Adrenal gland (tissue), 9 donors: ENCODE measurements at regions not wholly inside any gene's neighbourhood (a gene's known extent, or its start where the extent isn't known, plus 50 kb on each side); places are given as distances from the start of the nearest gene placed in this dataset.
"Not testable (repeated sequence)": the region's sequence is repeated elsewhere in the genome, so short reads cannot be mapped to it uniquely, and the experiment has no call there.

Source experiments
- DNase-seq, 7 donors: peaks; one replicate each; pipeline ENCODE4 v3.0.0-alpha.2; 2019 to 2020
- H3K27ac ChIP-seq, 5 donors: fragments of 200-600 bp; sonication (generic) in 4 of 5; 1 replicate in 3 of 5; 2 replicates in 2 of 5; pipeline versions ENCODE4 v1.5.1 to v1.8.0; 2016 to 2020; ENCODE audit warnings: mild to moderate bottlenecking in 1 of 5
- H3K27me3 ChIP-seq: fragments of 200-600 bp; 2 replicates; pipeline ENCODE4 v1.8.0; 2021
- H3K36me3 ChIP-seq, 2 donors: fragments of 200-600 bp; replicated peaks in 1 of 2; 1 replicate in 1 of 2; 2 replicates in 1 of 2; pipeline versions ENCODE4 v1.5.1 to v1.8.0; 2018 to 2022
- H3K4me1 ChIP-seq, 2 donors: fragments of 200-600 bp; replicated peaks in 1 of 2; 1 replicate in 1 of 2; 2 replicates in 1 of 2; pipeline versions ENCODE4 v1.5.1 to v1.8.0; 2018 to 2021
- H3K4me3 ChIP-seq, 4 donors: fragments of 200-600 bp; sonication (generic) in 3 of 4; one replicate each; pipeline ENCODE4 v1.5.1; 2016 to 2018
- H3K9me3 ChIP-seq, 3 donors: fragments of 200-600 bp; sonication (generic) in 1 of 3; replicated peaks in 1 of 3; 1 replicate in 2 of 3; 2 replicates in 1 of 3; pipeline versions ENCODE4 v1.5.1 to v1.8.0; 2016 to 2021
- POLR2A ChIP-seq, 2 donors: fragments of 450-650 bp; IDR thresholded peaks; one replicate each; pipeline ENCODE4 v1.6.1; 2017; ENCODE audit warnings: antibody characterized with exemption in 2 of 2, mild to moderate bottlenecking in 2 of 2, moderate library complexity in 1 of 2
- WGBS, 4 donors: extraction: QIAGEN DNeasy Blood & Tissue Kit in 2 of 4; methylation state at CpG; one replicate each; pipeline versions ENCODE4 v1.1.5 to v1.1.7; 2013 to 2017; 5-methylcytosine and 5-hydroxymethylcytosine counted together
- intact Hi-C, 2 donors: fragments of 100-400 bp; cut with DNase I; formaldehyde crosslinking; loops; one replicate each; pipeline versions ENCODE4 v1.14.1 to v1.15.0; 2022 to 2023
- TF ChIP-seq, protein P1 (sequence below), 6 experiments: fragments of 450-650 bp in 4 of 6; fragments of 200-600 bp in 2 of 6; sonication (generic) in 1 of 6; IDR thresholded peaks; 1 replicate in 5 of 6; 2 replicates in 1 of 6; pipeline versions ENCODE4 v1.5.1 to v1.8.0; 2016 to 2021; ENCODE audit warnings: antibody characterized with exemption in 6 of 6, mild to moderate bottlenecking in 2 of 6, moderate library complexity in 1 of 6
- donor health status: healthy with polysubstance abuse.
- donor health status: Bipolar disorder and iron deficiency.
- donor health status: DM: yes; HTN: yes; CAD: no.
- donor health status: DM: no; HTN: no; CAD: no.
- donor health status: DM: no; HTN: no; CAD: no.

DNA sequence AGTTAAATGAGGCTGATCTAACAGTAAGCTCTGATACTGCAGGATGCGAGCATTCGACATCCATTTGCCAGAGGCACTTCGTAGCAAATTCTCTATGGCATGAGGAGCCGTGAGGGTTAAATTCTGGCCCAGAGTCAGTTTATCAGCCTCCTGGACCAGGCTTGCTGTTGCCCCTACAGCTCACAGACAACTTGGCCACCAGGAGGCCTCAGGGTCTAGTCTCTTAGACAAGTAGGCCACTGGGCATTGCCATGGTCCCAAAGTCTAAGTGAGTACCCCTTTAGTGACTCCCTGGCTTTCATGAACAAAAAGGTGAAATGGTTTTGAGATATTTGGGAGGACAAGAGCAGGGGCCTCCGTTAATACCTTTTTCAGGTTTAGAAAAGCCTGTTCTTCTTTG lies 178.0 kb upstream of the MBL2 start:
- intact Hi-C loops: no loop called here
- TF ChIP-seq, protein P1, sequence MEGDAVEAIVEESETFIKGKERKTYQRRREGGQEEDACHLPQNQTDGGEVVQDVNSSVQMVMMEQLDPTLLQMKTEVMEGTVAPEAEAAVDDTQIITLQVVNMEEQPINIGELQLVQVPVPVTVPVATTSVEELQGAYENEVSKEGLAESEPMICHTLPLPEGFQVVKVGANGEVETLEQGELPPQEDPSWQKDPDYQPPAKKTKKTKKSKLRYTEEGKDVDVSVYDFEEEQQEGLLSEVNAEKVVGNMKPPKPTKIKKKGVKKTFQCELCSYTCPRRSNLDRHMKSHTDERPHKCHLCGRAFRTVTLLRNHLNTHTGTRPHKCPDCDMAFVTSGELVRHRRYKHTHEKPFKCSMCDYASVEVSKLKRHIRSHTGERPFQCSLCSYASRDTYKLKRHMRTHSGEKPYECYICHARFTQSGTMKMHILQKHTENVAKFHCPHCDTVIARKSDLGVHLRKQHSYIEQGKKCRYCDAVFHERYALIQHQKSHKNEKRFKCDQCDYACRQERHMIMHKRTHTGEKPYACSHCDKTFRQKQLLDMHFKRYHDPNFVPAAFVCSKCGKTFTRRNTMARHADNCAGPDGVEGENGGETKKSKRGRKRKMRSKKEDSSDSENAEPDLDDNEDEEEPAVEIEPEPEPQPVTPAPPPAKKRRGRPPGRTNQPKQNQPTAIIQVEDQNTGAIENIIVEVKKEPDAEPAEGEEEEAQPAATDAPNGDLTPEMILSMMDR (IDR thresholded peaks at IDR 0.05): no peak
- no peak for TF ChIP-seq POLR2A (IDR thresholded peaks at IDR 0.05)
- Histone ChIP-seq H3K27ac (no peak overlapping the region), H3K4me3 (no peak overlapping the region), H3K27me3 (no peaks in the 10 kb centered on the region), H3K4me1 (no peaks in the 10 kb centered on the region), H3K9me3 (no peaks in the 10 kb centered on the region), H3K36me3 (no peaks in the 10 kb centered on the region)
- 88 to 94% (median 90%) methylated on average over 4 to 5 of the region's 5 CpGs for WGBS, 4 donors
- DNase-seq: no peak

- 58 to 62% (median 58%) methylated on average over 11 to 13 of the region's 13 CpGs for WGBS, 4 donors
- Histone ChIP-seq H3K27me3 (no peaks in the 10 kb centered on the region), H3K9me3 (no peaks in the 10 kb centered on the region), H3K36me3 (no peaks in the 10 kb centered on the region), H3K27ac (no peak overlapping the region), H3K4me3 (no peak overlapping the region), H3K4me1 (no peaks in the 10 kb centered on the region)
- no peak for TF ChIP-seq POLR2A (IDR thresholded peaks at IDR 0.05)
- TF ChIP-seq, protein P1 (IDR thresholded peaks at IDR 0.05): no peak
- DNase-seq: no peak
- intact Hi-C loops: no loop called here
These were observed 177.3 kb upstream of the MBL2 start for GRCh38 chr10:52949899-52950298.

DNA sequence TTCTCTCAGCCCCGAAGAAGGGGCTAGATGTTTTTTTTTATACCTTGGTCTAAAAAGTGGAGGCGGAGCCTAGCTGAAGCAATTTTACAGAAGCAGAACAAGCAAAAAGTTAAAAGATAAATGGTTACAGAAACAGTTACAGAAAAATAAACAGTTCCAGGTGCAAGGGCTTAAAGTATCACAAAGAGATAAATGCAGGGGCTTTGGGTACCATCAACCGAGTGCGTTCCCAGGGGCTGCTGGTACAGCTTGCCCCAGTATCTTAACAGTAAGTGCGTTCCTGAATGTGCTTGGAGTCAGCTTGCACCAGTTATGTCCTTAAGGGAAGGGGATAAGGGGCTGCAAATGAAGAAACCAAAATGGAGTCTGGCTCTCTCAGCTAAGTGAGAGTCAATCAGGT lies 173.9 kb upstream of the MBL2 start:
- Histone ChIP-seq H3K27ac (no peak overlapping the region), H3K4me1 (no peaks in the 10 kb centered on the region), H3K9me3 (no peaks in the 10 kb centered on the region), H3K4me3 (no peak overlapping the region), H3K36me3 (no peaks in the 10 kb centered on the region), H3K27me3 (no peaks in the 10 kb centered on the region)
- intact Hi-C loops: no loop called here
- TF ChIP-seq, protein P1 (IDR thresholded peaks at IDR 0.05): no peak
- no peak for TF ChIP-seq POLR2A (IDR thresholded peaks at IDR 0.05)
- 84 to 91% (median 87%) methylated on average over 5 of the region's 5 CpGs for WGBS, 4 donors
- DNase-seq: no peak

- H3K4me1 ChIP-seq, DNase-seq, H3K36me3 ChIP-seq, intact Hi-C loops, H3K27ac ChIP-seq, H3K27me3 ChIP-seq, H3K9me3 ChIP-seq, H3K4me3 ChIP-seq: not testable (repeated sequence)
- WGBS, 4 donors: 76 to 82% (median 81%) methylated on average over 4 of the region's 4 CpGs
These were observed 172.9 kb upstream of the MBL2 start for GRCh38 chr10:52945521-52945920.

DNA sequence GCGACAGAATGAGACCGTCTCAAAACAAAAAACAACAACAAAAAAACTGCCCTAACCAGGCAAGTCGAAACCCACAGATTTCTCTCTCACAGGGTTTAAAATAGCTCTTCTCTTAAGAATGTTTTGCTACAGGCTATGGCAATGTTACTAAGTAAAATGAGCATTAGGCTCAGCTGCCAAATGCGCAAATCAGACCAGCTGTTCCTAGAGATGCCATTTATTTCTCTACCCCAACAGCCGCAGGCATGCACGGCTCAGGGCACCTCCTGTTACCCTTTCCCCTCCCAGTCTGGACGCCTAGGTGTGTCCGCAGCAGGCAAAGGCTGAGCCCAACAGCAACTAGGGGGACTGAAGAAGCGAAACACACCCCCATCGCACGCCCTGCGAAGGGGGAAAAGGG lies 168.3 kb upstream of the MBL2 start:
- no peak overlapping the region for H3K27ac ChIP-seq
- no peaks in the 10 kb centered on the region for H3K4me1 ChIP-seq
- TF ChIP-seq POLR2A (IDR thresholded peaks at IDR 0.05): no peak
- TF ChIP-seq, protein P1 (IDR thresholded peaks at IDR 0.05): no peak
- no peak overlapping the region for H3K4me3 ChIP-seq
- DNase-seq: no peak
- no peaks in the 10 kb centered on the region for H3K9me3 ChIP-seq
- no peaks in the 10 kb centered on the region for H3K27me3 ChIP-seq
- WGBS, 4 donors: 87 to 93% (median 88%) methylated on average over 12 of the region's 12 CpGs
- no peaks in the 10 kb centered on the region for H3K36me3 ChIP-seq
- intact Hi-C loops: no loop called here
